SU-DHL-6 (cell line): ENCODE measurements at regions not wholly inside any gene's neighbourhood (a gene's known extent, or its start where the extent isn't known, plus 50 kb on each side); places are given as distances from the start of the nearest gene placed in this dataset.

Source experiments
- H2AFZ ChIP-seq: fragments of 200-600 bp; sonication (generic); 2 replicates; pipeline ENCODE4 v1.6.1; 2014; ENCODE audit warnings: low read depth, mild to moderate bottlenecking, moderate library complexity, mixed read lengths, antibody characterized with exemption, low read length; ENCODE audit not compliant: severe bottlenecking
- H3F3A ChIP-seq: fragments of 200-600 bp; shearing (Covaris generic); 2 replicates; pipeline ENCODE4 v1.6.0; 2016; ENCODE audit warnings: antibody characterized with exemption, mild to moderate bottlenecking; ENCODE audit not compliant: insufficient read depth
- H3K27ac ChIP-seq: fragments of 200-600 bp; sonication (generic); 2 replicates; pipeline ENCODE4 v1.5.1; 2016; ENCODE audit warnings: low read depth, mild to moderate bottlenecking, low read length, moderate library complexity, mixed read lengths
- H3K27me3 ChIP-seq: fragments of 200-600 bp; sonication (generic), shearing (Covaris generic); 2 replicates; pipeline ENCODE4 v1.6.0; 2014; ENCODE audit warnings: mild to moderate bottlenecking, low read length
- H3K36me3 ChIP-seq: fragments of 200-600 bp; sonication (generic); 2 replicates; pipeline ENCODE4 v1.6.1; 2014; ENCODE audit warnings: mild to moderate bottlenecking, low read length, mixed read lengths
- H3K4me2 ChIP-seq: fragments of 300-600, 200-600 bp; shearing (Covaris generic), sonication (generic); 2 replicates; pipeline ENCODE4 v1.6.0; 2014; ENCODE audit warnings: low read length, low read depth, mild to moderate bottlenecking; ENCODE audit not compliant: poor library complexity, severe bottlenecking
- H3K4me3 ChIP-seq: fragments of 200-600 bp; sonication (generic); 2 replicates; pipeline ENCODE4 v1.5.1; 2014; ENCODE audit warnings: antibody characterized with exemption, low read length, mild to moderate bottlenecking, mixed read lengths; ENCODE audit not compliant: insufficient read depth, poor library complexity, severe bottlenecking
- H3K79me2 ChIP-seq: fragments of 200-600 bp; sonication (generic); 2 replicates; pipeline ENCODE4 v1.6.1; 2014; ENCODE audit warnings: mild to moderate bottlenecking, low read length, moderate library complexity; ENCODE audit not compliant: insufficient read depth
- H3K9ac ChIP-seq: fragments of 200-600 bp; sonication (generic); 2 replicates; pipeline ENCODE4 v1.7.0; 2014; ENCODE audit warnings: mild to moderate bottlenecking, low read length
- H3K9me2 ChIP-seq: fragments of 200-600 bp; sonication (generic); replicated peaks from 2 replicates; pipeline ENCODE4 v1.6.1; 2014; ENCODE audit warnings: low read length; ENCODE audit not compliant: insufficient read depth
- H3K9me3 ChIP-seq: fragments of 200-600 bp; sonication (generic); 2 replicates; pipeline ENCODE4 v1.6.1; 2014; ENCODE audit warnings: low read length, mixed read lengths; ENCODE audit not compliant: insufficient read depth
- H4K20me1 ChIP-seq: fragments of 200-600 bp; sonication (generic); 2 replicates; pipeline ENCODE4 v1.6.1; 2014; ENCODE audit warnings: low read depth, mild to moderate bottlenecking, antibody characterized with exemption, low read length, moderate library complexity, mixed read lengths
- CTCF ChIP-seq: fragments of 200-600 bp; sonication (generic); IDR thresholded peaks from one replicate; pipeline ENCODE4 v1.5.1; 2017; ENCODE audit warnings: antibody characterized with exemption, mild to moderate bottlenecking, low read length, moderate library complexity; ENCODE audit not compliant: insufficient read depth, poor library complexity, severe bottlenecking
- EZH2phosphoT487 ChIP-seq: fragments of 200-600 bp; sonication (generic), shearing (Covaris generic); conservative IDR thresholded peaks from 2 replicates; pipeline ENCODE4 v1.6.1; 2018; ENCODE audit warnings: mild to moderate bottlenecking, antibody characterized with exemption, low read length, moderate library complexity, mixed read lengths

GRCh38 chr10:111962951-111963350 is 220.6 kb downstream of the GPAM start:
- Histone ChIP-seq H3K79me2 (no peaks in the 10 kb centered on the region), H3K9ac (no peak overlapping the region), H3F3A (no peaks in the 10 kb centered on the region), H3K9me3 (no peaks in the 10 kb centered on the region), H3K4me3 (no peak overlapping the region), H3K4me2 (no peak overlapping the region), H3K9me2 (no peaks in the 10 kb centered on the region), H3K27ac (no peak overlapping the region), H2AFZ (no peak overlapping the region), H3K27me3 (no peaks in the 10 kb centered on the region), H3K36me3 (no peaks in the 10 kb centered on the region), H4K20me1 (no peaks in the 10 kb centered on the region)
- TF ChIP-seq CTCF (no peak), EZH2phosphoT487 (no peak)

- Histone ChIP-seq H4K20me1 (no peaks in the 10 kb centered on the region), H3K4me3 (no peak overlapping the region), H3K36me3 (no peaks in the 10 kb centered on the region), H3K9ac (no peak overlapping the region), H2AFZ (no peak overlapping the region), H3F3A (no peaks in the 10 kb centered on the region), H3K79me2 (no peaks in the 10 kb centered on the region), H3K4me2 (no peak overlapping the region), H3K9me2 (no peaks in the 10 kb centered on the region), H3K27me3 (no peaks in the 10 kb centered on the region), H3K9me3 (no peaks in the 10 kb centered on the region), H3K27ac (no peak overlapping the region)
- TF ChIP-seq CTCF (no peak), EZH2phosphoT487 (no peak)
These were observed 216.4 kb downstream of the GPAM start for GRCh38 chr10:111967116-111967515.

GRCh38 chr10:111967547-111967946 is 216.0 kb downstream of the GPAM start:
- Histone ChIP-seq H3K4me2 (no peak overlapping the region), H3K4me3 (no peak overlapping the region), H3K9me2 (no peaks in the 10 kb centered on the region), H3K9ac (no peak overlapping the region), H3K27ac (no peak overlapping the region), H4K20me1 (no peaks in the 10 kb centered on the region), H3K79me2 (no peaks in the 10 kb centered on the region), H3K9me3 (no peaks in the 10 kb centered on the region), H2AFZ (no peak overlapping the region), H3F3A (no peaks in the 10 kb centered on the region), H3K36me3 (no peaks in the 10 kb centered on the region), H3K27me3 (no peaks in the 10 kb centered on the region)
- no peak for TF ChIP-seq CTCF
- no peak for TF ChIP-seq EZH2phosphoT487

- no peak overlapping the region for H3K9ac ChIP-seq
- H2AFZ ChIP-seq: no peak overlapping the region
- H3K9me2 ChIP-seq: no peaks in the 10 kb centered on the region
- no peak overlapping the region for H3K27ac ChIP-seq
- no peaks in the 10 kb centered on the region for H3K27me3 ChIP-seq
- no peaks in the 10 kb centered on the region for H3F3A ChIP-seq
- H3K79me2 ChIP-seq: no peaks in the 10 kb centered on the region
- H3K4me2 ChIP-seq: no peak overlapping the region
- no peak for TF ChIP-seq EZH2phosphoT487
- no peak for TF ChIP-seq CTCF
- H3K36me3 ChIP-seq: no peaks in the 10 kb centered on the region
- no peaks in the 10 kb centered on the region for H3K9me3 ChIP-seq
- no peaks in the 10 kb centered on the region for H4K20me1 ChIP-seq
- no peak overlapping the region for H3K4me3 ChIP-seq
These were observed 214.9 kb downstream of the GPAM start for GRCh38 chr10:111968647-111969046.
